ENCODE measurements at regions not wholly inside any gene's neighbourhood (a gene's known extent, or its start where the extent isn't known, plus 50 kb on each side); places are given as distances from the start of the nearest gene placed in this dataset.
"Not testable (repeated sequence)": the region's sequence is repeated elsewhere in the genome, so short reads cannot be mapped to it uniquely, and the experiment has no call there.

DNA sequence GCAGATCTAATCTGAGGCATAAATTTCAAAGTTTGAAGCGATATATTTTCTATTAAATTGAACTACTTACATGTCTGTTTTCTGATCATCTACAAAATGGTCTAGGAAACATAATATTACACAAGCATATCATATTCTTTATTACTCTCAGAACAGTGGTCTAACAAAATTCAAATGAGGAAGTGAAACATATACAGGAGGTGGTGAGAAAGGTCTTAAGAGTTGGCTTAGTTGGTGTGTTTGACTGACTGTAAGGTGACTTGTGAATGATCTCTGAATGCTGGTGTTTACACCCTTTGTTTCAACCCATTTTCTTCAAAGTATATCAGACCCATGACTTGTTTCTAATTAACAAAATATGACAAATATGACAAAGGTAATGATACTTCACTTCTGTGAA, 1156.8 kb downstream of the SLC16A7 start:
- H3K4me3 ChIP-seq (ENCODE audit: low read depth, low read length): no peak overlapping the region
- TF ChIP-seq, protein P1, sequence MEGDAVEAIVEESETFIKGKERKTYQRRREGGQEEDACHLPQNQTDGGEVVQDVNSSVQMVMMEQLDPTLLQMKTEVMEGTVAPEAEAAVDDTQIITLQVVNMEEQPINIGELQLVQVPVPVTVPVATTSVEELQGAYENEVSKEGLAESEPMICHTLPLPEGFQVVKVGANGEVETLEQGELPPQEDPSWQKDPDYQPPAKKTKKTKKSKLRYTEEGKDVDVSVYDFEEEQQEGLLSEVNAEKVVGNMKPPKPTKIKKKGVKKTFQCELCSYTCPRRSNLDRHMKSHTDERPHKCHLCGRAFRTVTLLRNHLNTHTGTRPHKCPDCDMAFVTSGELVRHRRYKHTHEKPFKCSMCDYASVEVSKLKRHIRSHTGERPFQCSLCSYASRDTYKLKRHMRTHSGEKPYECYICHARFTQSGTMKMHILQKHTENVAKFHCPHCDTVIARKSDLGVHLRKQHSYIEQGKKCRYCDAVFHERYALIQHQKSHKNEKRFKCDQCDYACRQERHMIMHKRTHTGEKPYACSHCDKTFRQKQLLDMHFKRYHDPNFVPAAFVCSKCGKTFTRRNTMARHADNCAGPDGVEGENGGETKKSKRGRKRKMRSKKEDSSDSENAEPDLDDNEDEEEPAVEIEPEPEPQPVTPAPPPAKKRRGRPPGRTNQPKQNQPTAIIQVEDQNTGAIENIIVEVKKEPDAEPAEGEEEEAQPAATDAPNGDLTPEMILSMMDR (IDR thresholded peaks at IDR 0.05; ENCODE audit: borderline replicate concordance, insufficient read depth, low read depth, low read length): no peak

DNA sequence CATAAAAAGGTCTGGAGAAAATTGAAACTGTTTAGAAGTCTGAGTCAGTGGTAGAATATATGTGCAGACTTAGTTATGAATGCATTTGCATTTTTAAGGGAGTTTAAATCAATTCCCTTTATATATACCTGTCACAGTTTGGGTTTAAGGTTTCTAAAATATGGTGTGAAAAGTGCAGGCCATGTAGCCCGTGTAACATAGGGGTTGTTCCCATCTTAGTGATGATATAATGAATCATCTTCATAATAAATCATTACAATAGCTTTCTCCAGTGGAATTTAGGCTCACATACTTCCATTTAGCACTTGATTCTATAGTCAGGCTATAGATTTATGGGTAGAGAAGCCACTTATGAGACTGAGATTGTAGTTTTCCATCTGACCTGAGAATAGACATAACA, 1162.4 kb downstream of the SLC16A7 start:
- TF ChIP-seq, protein P1 (IDR thresholded peaks at IDR 0.05; ENCODE audit: borderline replicate concordance, insufficient read depth, low read depth, low read length): no peak
- H3K4me3 ChIP-seq (ENCODE audit: low read depth, low read length): no peak overlapping the region

DNA sequence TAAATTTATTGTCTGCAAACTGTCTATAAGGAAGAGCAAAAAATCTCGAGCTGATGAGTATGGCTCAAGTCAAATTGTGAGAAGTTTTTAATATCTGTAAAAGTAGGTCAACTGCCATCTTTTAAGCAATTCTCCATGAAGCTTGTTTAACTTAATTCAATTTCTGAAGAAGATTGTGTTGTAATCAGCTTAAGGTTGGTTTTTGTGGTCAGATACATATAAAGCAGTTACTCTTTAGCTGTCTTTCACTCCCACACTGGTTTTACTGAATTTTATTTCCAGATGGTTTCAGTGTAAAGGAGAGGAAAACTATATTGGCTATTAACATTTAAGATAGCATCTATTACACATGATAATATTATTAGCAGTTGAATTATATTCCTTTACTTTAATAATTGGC, 1165.1 kb downstream of the SLC16A7 start:
- no peak overlapping the region for H3K4me3 ChIP-seq (ENCODE audit: low read depth, low read length)
- TF ChIP-seq, protein P1 (IDR thresholded peaks at IDR 0.05; ENCODE audit: borderline replicate concordance, insufficient read depth, low read depth, low read length): no peak

DNA sequence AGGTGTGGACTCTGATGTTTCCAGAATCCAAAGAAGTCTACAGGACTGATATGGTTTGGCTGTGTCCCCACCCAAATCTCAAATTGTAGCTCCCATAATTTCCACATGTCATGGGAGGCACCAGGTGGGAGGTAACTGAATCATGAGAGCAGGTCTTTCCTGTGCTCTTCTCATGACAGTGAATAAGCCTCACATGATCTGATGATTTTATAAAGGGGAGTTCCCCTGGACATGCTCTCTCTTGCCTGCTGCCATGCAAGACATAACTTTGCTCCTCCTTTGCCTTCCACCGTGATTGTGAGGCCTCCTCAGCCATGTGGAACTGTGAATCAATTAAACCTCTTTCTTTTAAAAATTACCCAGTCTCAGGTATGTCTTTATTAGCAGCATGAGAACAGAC, 1205.3 kb downstream of the SLC16A7 start:
- H3K4me3 ChIP-seq (ENCODE audit: low read depth, low read length): not testable (repeated sequence)

DNA sequence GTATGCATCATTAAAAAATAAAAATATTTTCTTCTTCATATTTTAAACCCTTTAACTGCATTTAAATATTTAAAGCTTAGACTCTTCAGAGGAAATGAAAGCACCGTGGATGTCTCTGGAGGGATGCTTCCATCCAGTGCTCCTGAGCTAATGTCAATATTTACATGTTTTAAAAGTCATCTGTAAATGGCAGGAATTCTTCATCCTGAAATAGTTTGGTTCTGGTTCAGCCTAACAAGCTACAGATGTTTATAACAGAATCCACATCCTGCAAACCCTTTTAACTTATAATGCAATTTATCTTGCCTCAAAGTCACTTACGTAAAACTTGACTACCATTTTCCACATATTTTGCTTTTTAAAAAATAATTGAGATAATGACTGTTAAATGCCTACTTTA, 1207.3 kb downstream of the SLC16A7 start:
- TF ChIP-seq, protein P1 (IDR thresholded peaks at IDR 0.05; ENCODE audit: borderline replicate concordance, insufficient read depth, low read depth, low read length): no peak
- H3K4me3 ChIP-seq (ENCODE audit: low read depth, low read length): no peak overlapping the region

DNA sequence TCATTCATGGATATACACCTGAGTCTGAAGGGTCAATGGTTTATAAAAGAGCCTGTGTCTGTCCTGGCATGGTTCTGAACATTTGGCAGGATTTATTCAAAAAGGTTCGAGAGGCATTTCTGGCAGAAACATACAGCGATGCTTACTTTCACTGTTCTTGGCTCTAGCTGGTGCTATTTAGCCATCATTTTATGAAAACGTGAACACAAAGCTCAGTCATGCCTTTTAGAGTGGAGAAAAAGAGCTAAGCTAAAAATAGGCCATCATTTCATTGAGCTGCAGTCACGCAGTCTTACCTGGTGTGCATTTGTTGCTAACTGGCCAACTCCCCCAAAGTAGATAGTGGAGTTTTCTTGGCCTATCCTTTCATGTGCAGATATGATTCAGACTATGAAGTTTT, 1209.5 kb downstream of the SLC16A7 start:
- H3K4me3 ChIP-seq (ENCODE audit: low read depth, low read length): no peak overlapping the region

DNA sequence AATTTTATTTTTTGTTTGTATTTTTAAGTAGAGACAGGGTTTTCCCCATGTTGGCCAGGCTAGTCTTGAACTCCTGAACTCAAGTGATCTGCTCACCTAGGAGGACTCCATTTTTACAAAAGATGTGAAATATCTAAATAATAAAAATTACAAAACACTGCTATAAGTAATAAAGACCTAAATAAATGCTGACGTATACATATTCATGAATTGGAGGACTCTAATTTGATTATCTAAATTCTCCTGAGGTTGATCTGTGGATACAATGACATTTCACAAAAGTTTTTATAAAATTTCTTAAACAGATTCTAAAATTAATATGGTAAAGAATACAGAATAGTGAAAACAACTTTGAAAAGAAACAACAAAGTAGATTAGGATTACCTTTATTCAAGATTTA, 1224.0 kb downstream of the SLC16A7 start:
- H3K4me3 ChIP-seq (ENCODE audit: low read depth, low read length): no peak overlapping the region
- TF ChIP-seq, protein P1 (IDR thresholded peaks at IDR 0.05; ENCODE audit: borderline replicate concordance, insufficient read depth, low read depth, low read length): no peak

More for the DNA sequence above, 1209.5 kb downstream of the SLC16A7 start:
- TF ChIP-seq, protein P1 (IDR thresholded peaks at IDR 0.05; ENCODE audit: borderline replicate concordance, insufficient read depth, low read depth, low read length): no peak

DNA sequence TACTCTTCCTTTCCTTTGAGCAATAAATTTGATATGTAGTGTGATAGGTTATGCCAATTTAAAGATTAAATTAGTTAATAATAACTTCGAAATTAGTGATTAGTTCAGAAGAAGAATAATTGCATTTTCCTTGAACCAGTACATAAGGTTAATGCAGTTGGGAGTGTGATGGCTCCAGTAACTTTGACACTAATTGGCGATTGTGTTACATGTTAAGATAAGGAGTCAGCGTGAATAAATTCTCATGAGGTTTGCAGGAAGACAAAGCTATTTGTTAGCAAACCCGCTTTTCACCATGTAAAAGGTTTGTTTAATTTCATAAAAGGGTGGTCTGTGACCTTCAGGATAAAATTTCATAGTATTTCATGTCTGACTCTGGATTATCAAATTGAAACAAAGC, 1226.8 kb downstream of the SLC16A7 start:
- no peak overlapping the region for H3K4me3 ChIP-seq (ENCODE audit: low read depth, low read length)
- TF ChIP-seq, protein P1 (IDR thresholded peaks at IDR 0.05; ENCODE audit: borderline replicate concordance, insufficient read depth, low read depth, low read length): no peak

Data from GM12875 (cell line).